T-cell (primary cell): ENCODE measurements at regions not wholly inside any gene's neighbourhood (a gene's known extent, or its start where the extent isn't known, plus 50 kb on each side); places are given as distances from the start of the nearest gene placed in this dataset.

Experiments used
- ATAC-seq, 4 experiments: fragments of 200-7000 bp in 3 of 4; fragments of 150-1000 bp in 1 of 4; cut with Tn5 transposase; replicated peaks in 1 of 4; 1 replicate in 3 of 4; 2 replicates in 1 of 4; pipeline ENCODE4 v1.10.0; 2021; ENCODE audit warnings: moderate library complexity in 3 of 4, mild to moderate bottlenecking in 2 of 4, moderate number of reproducible peaks in 1 of 4
- CTCF ChIA-PET, 2 donors: fragments of 300-600 bp; sonication (Branson Sonifier 250); formaldehyde crosslinking; loops; one replicate each; lab custom pipeline; 2022; ENCODE audit warnings: antibody characterized with exemption in 2 of 2; lab: Charles Lee
- POLR2A ChIA-PET, 2 donors: fragments of 300-600 bp; sonication (Branson Sonifier 250); formaldehyde crosslinking; loops; one replicate each; lab custom pipeline; 2022; ENCODE audit warnings: antibody characterized with exemption in 2 of 2; lab: Charles Lee
- DNase-seq, 35 experiments: peaks; one replicate each; pipeline versions ENCODE4 v3.0.0 to v3.0.0-alpha.2; 2013 to 2023
- H3K27ac ChIP-seq: one replicate; pipeline ENCODE4 v1.5.1; 2013; ENCODE audit warnings: low read length
- H3K27me3 ChIP-seq, 2 experiments: replicated peaks in 1 of 2; 1 replicate in 1 of 2; 2 replicates in 1 of 2; pipeline versions ENCODE4 v1.6.1 to v1.7.0; 2013; ENCODE audit warnings: low read length in 1 of 2, mixed read lengths in 1 of 2; ENCODE audit not compliant: control insufficient read depth in 2 of 2, insufficient read depth in 2 of 2; ENCODE audit errors: extremely low read depth in 1 of 2
- H3K36me3 ChIP-seq, 2 donors: 1 replicate in 1 of 2; 2 replicates in 1 of 2; pipeline versions ENCODE4 v1.6.1 to v1.7.0; 2013; ENCODE audit warnings: low read length in 1 of 2; ENCODE audit not compliant: control insufficient read depth in 2 of 2, insufficient read depth in 1 of 2; ENCODE audit errors: extremely low read depth in 1 of 2
- H3K4me1 ChIP-seq, 2 experiments: 1 replicate in 1 of 2; 2 replicates in 1 of 2; pipeline versions ENCODE4 v1.6.1 to v1.7.0; 2013; ENCODE audit warnings: low read length in 2 of 2, mixed read lengths in 1 of 2; ENCODE audit not compliant: insufficient read depth in 2 of 2, control insufficient read depth in 1 of 2; ENCODE audit errors: extremely low read depth in 1 of 2
- H3K4me3 ChIP-seq, 2 donors: 1 replicate in 1 of 2; 2 replicates in 1 of 2; pipeline versions ENCODE4 v1.5.1 to v1.7.0; 2013; ENCODE audit warnings: mild to moderate bottlenecking in 2 of 2, low read length in 1 of 2, moderate library complexity in 1 of 2; ENCODE audit not compliant: control insufficient read depth in 1 of 2; ENCODE audit errors: extremely low read depth in 1 of 2
- H3K9me3 ChIP-seq: 2 replicates; pipeline ENCODE4 v1.7.0; 2013
- H3K27ac Mint-ChIP-seq, 2 donors: one replicate each; pipeline ENCODE4 v1.8.0; 2020 to 2021; ENCODE audit warnings: mild to moderate bottlenecking in 2 of 2, mixed read lengths in 2 of 2
- H3K27me3 Mint-ChIP-seq, 2 donors: one replicate each; pipeline ENCODE4 v1.8.0; 2021 to 2022; ENCODE audit warnings: mixed read lengths in 2 of 2
- H3K36me3 Mint-ChIP-seq: one replicate; pipeline ENCODE4 v1.8.0; 2021; ENCODE audit warnings: mixed read lengths
- H3K4me1 Mint-ChIP-seq, 3 donors: one replicate each; pipeline ENCODE4 v1.8.0; 2020 to 2022; ENCODE audit warnings: mixed read lengths in 3 of 3, mild to moderate bottlenecking in 1 of 3
- H3K4me3 Mint-ChIP-seq, 3 donors: one replicate each; pipeline ENCODE4 v1.8.0; 2020 to 2022; ENCODE audit warnings: mild to moderate bottlenecking in 3 of 3, mixed read lengths in 3 of 3, moderate library complexity in 3 of 3
- H3K9me3 Mint-ChIP-seq, 3 donors: one replicate each; pipeline ENCODE4 v1.8.0; 2020 to 2022; ENCODE audit warnings: mixed read lengths in 3 of 3
- WGBS: methylation state at CpG from one replicate; pipeline ENCODE4 v1.1.5; 2013; ENCODE audit warnings: missing lambda C conversion rate; ENCODE audit not compliant: insufficient coverage; 5-methylcytosine and 5-hydroxymethylcytosine counted together

DNA sequence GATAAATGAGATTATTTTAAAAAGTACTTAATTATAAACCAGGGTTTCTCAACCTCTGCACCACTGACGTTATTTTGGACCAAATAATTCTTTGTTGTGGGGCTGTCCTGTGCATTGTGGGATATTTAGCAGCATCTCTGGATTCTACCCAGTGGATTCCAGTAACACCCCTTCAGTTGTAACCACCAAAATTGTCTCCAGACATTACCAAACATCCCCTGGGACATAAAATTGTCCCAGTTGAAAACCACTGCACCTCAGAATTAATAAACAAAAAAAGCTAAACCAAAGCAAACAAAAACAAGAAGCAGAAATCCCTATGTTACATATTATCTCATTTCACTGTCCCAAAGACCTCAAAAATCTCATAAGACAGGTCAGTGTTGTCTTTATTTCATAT lies 54.2 kb upstream of the GIMD1 start:
- ChIA-PET CTCF (no interaction called here), POLR2A (no interaction called here)
- ATAC-seq (no peak), DNase-seq (no peak)
- H3K4me1 Mint-ChIP-seq = no peaks in the 10 kb centered on the region
- H3K27me3 Mint-ChIP-seq = peaks cover 4 to 20% of the 10 kb centered on the region in 2 donors
- Histone ChIP-seq H3K27ac (no peak overlapping the region), H3K9me3 (no peaks in the 10 kb centered on the region), H3K27me3 (peaks cover 0 to 2% of the 10 kb centered on the region in 2 experiments), H3K4me3 (no peak overlapping the region), H3K36me3 (no peaks in the 10 kb centered on the region), H3K4me1 (no peaks in the 10 kb centered on the region)
- H3K4me3 Mint-ChIP-seq = no peak overlapping the region
- H3K36me3 Mint-ChIP-seq = no peaks in the 10 kb centered on the region
- no CpG with 5 or more reads among the region's 1 CpG for WGBS
- H3K27ac Mint-ChIP-seq = no peak overlapping the region
- H3K9me3 Mint-ChIP-seq = peaks cover 0 to 4% (median 0%) of the 10 kb centered on the region in 3 donors

DNA sequence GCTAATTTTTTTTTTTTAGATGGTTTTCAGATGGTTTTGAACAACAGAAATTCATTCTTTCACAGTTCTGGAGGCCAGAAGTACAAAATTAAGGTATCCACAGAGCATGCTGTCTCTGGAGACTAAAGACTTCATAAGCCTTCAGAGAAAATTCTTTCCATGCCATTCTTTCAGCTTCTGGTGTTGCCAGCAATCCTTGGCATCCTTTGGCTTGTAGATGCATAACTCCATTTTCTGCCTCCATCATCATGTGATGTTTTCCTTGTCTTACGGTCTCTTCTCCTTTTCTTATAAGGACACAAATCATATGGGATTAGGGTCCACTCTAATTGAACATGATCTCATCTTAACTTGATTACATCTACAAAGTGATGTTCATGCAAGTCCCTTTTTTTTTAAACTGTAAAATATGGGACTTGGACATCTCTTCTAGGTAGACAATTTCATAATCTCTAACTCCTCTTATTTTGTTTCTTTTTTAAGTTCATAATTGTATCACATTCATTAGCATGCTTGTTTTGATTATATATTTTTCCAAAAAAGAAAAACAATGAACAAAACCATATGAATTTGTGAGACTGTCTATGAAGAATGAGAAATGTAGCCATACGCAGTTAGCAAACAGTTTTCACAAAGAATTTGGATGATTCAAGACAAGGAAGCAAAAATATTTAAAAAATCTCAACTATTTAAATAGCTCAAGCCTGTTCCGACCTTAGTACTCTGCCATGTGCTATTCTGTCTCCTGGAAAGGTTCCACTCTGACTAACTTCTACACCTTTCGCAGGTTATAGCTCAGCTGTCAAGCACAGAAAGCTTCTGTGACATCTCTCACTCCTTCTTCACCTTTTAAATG lies 53.1 kb upstream of the GIMD1 start:
- H3K9me3 Mint-ChIP-seq = peaks cover 0 to 4% (median 0%) of the 10 kb centered on the region in 3 donors
- peaks cover 4 to 20% of the 10 kb centered on the region in 2 donors for H3K27me3 Mint-ChIP-seq
- DNase-seq = no peak
- H3K4me3 Mint-ChIP-seq = no peak overlapping the region
- peaks cover 0 to 2% of the 10 kb centered on the region in 2 experiments for H3K27me3 ChIP-seq
- WGBS = 71% methylated on average over 1 of the region's 4 CpGs
- no peaks in the 10 kb centered on the region for H3K4me1 Mint-ChIP-seq
- ChIA-PET POLR2A (no interaction called here), CTCF (no interaction called here)
- H3K27ac Mint-ChIP-seq = no peak overlapping the region
- ATAC-seq = no peak
- no peaks in the 10 kb centered on the region for H3K36me3 ChIP-seq
- no peaks in the 10 kb centered on the region for H3K9me3 ChIP-seq
- no peak overlapping the region for H3K4me3 ChIP-seq
- no peak overlapping the region for H3K27ac ChIP-seq
- no peaks in the 10 kb centered on the region for H3K4me1 ChIP-seq
- H3K36me3 Mint-ChIP-seq = no peaks in the 10 kb centered on the region

DNA sequence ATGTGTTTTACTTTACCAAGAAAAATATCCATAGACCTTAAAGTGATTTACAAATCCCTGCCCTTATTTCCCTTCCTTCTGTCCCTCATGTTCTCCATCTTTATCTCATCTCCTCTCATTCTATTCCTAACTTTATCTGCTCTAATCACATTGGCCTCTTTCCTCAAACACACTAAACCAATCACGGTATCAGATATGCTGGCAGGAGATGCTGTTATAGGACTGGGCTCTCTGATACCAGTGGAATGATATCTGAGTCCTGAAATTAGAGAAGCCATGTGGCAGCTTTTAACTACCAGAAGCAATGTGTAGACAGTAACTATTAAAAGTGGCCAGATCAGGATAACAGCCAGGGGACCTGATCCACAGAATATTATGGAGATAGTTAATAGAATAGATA lies 49.9 kb upstream of the GIMD1 start:
- no peaks in the 10 kb centered on the region for H3K9me3 Mint-ChIP-seq
- ATAC-seq = no peak
- Histone ChIP-seq H3K27me3 (peaks cover 0 to 2% of the 10 kb centered on the region in 2 experiments), H3K36me3 (no peaks in the 10 kb centered on the region), H3K27ac (no peak overlapping the region), H3K9me3 (no peaks in the 10 kb centered on the region), H3K4me1 (no peaks in the 10 kb centered on the region), H3K4me3 (no peak overlapping the region)
- CTCF ChIA-PET = no interaction called here
- no peaks in the 10 kb centered on the region for H3K4me1 Mint-ChIP-seq
- no peaks in the 10 kb centered on the region for H3K36me3 Mint-ChIP-seq
- H3K27me3 Mint-ChIP-seq = peaks cover 4 to 16% of the 10 kb centered on the region in 2 donors
- DNase-seq = no peak
- no peak overlapping the region for H3K27ac Mint-ChIP-seq
- no peak overlapping the region for H3K4me3 Mint-ChIP-seq
- POLR2A ChIA-PET = no interaction called here
- WGBS = no CpG with 5 or more reads among the region's 1 CpG
